Liver (tissue), 8 donors: ENCODE measurements at regions not wholly inside any gene's neighbourhood (a gene's known extent, or its start where the extent isn't known, plus 50 kb on each side); places are given as distances from the start of the nearest gene placed in this dataset.

ENCODE experiments used
- DNase-seq: peaks from one replicate; pipeline ENCODE4 v3.0.0-alpha.2; 2017; ENCODE audit warnings: low spot score
- H3K27ac ChIP-seq, 2 donors: one replicate each; pipeline ENCODE4 v1.7.0; 2013; ENCODE audit warnings: inconsistent platforms in 2 of 2, low read length in 2 of 2, control low read depth in 1 of 2, low read depth in 1 of 2, mild to moderate bottlenecking in 1 of 2
- H3K27me3 ChIP-seq, 4 donors: one replicate each; pipeline versions ENCODE4 v1.6.1 to v1.7.0; 2013; ENCODE audit warnings: low read length in 3 of 4, inconsistent platforms in 1 of 4, mild to moderate bottlenecking in 1 of 4, moderate library complexity in 1 of 4; ENCODE audit not compliant: control insufficient read depth in 4 of 4, insufficient read depth in 4 of 4
- H3K36me3 ChIP-seq, 4 donors: one replicate each; pipeline versions ENCODE4 v1.6.1 to v1.7.0; 2013; ENCODE audit warnings: low read length in 3 of 4, mild to moderate bottlenecking in 3 of 4, low read depth in 1 of 4, moderate library complexity in 1 of 4; ENCODE audit not compliant: control insufficient read depth in 4 of 4, insufficient read depth in 3 of 4
- H3K4me1 ChIP-seq, 4 donors: one replicate each; pipeline versions ENCODE4 v1.6.1 to v1.7.0; 2013; ENCODE audit warnings: low read length in 3 of 4, mild to moderate bottlenecking in 3 of 4, moderate library complexity in 1 of 4; ENCODE audit not compliant: control insufficient read depth in 4 of 4, insufficient read depth in 4 of 4
- H3K4me3 ChIP-seq, 3 donors: one replicate each; pipeline versions ENCODE4 v1.6.1 to v1.7.0; 2013; ENCODE audit warnings: low read length in 3 of 3, control low read depth in 1 of 3, low read depth in 1 of 3, mild to moderate bottlenecking in 1 of 3
- H3K9ac ChIP-seq, 2 donors: one replicate each; pipeline ENCODE4 v1.7.0; 2013; ENCODE audit warnings: low read length in 2 of 2, mild to moderate bottlenecking in 2 of 2, moderate library complexity in 2 of 2, control low read depth in 1 of 2, low read depth in 1 of 2
- H3K9me3 ChIP-seq, 4 donors: one replicate each; pipeline versions ENCODE4 v1.6.1 to v1.7.0; 2013; ENCODE audit warnings: low read length in 3 of 4; ENCODE audit not compliant: control insufficient read depth in 4 of 4
- ATF3 ChIP-seq: IDR thresholded peaks from 2 replicates; pipeline ENCODE4 v1.6.1; 2016; ENCODE audit warnings: antibody characterized with exemption
- CTCF ChIP-seq: fragments of 150-350 bp; IDR thresholded peaks from 2 replicates; pipeline ENCODE4 v1.5.1; 2017; ENCODE audit warnings: improper control_type of control experiment, low read depth, low read length; ENCODE audit not compliant: missing input control
- EGR1 ChIP-seq, 2 donors: IDR thresholded peaks; 2 replicates each; pipeline ENCODE4 v1.6.1; 2016 to 2018; ENCODE audit warnings: antibody characterized with exemption in 2 of 2, low read depth in 2 of 2
- FOXA1 ChIP-seq: IDR thresholded peaks from 2 replicates; pipeline ENCODE4 v1.6.1; 2016; ENCODE audit warnings: antibody characterized with exemption
- FOXA2 ChIP-seq: IDR thresholded peaks from 2 replicates; pipeline ENCODE4 v1.6.1; 2016; ENCODE audit warnings: antibody characterized with exemption
- GABPA ChIP-seq, 2 donors: IDR thresholded peaks in 1 of 2; conservative IDR thresholded peaks in 1 of 2; 2 replicates each; pipeline ENCODE4 v1.6.1; 2016; ENCODE audit warnings: antibody characterized with exemption in 2 of 2, mild to moderate bottlenecking in 1 of 2, moderate library complexity in 1 of 2
- HNF4A ChIP-seq, 2 donors: conservative IDR thresholded peaks; 2 replicates each; pipeline ENCODE4 v1.6.1; 2016; ENCODE audit warnings: antibody characterized with exemption in 2 of 2, mild to moderate bottlenecking in 2 of 2
- HNF4G ChIP-seq: IDR thresholded peaks from 2 replicates; pipeline ENCODE4 v1.6.1; 2016; ENCODE audit warnings: antibody characterized with exemption
- JUND ChIP-seq, 2 donors: IDR thresholded peaks; 2 replicates each; pipeline ENCODE4 v1.6.1; 2016; ENCODE audit warnings: antibody characterized with exemption in 2 of 2
- MAX ChIP-seq: IDR thresholded peaks from 2 replicates; pipeline ENCODE4 v1.6.1; 2016; ENCODE audit warnings: antibody characterized with exemption
- NR2F2 ChIP-seq: IDR thresholded peaks from 2 replicates; pipeline ENCODE4 v1.6.1; 2016; ENCODE audit warnings: antibody characterized with exemption
- RAD21 ChIP-seq, 2 donors: IDR thresholded peaks; 2 replicates each; pipeline ENCODE4 v1.6.1; 2016; ENCODE audit warnings: antibody characterized with exemption in 2 of 2, mild to moderate bottlenecking in 2 of 2
- RXRA ChIP-seq, 2 donors: IDR thresholded peaks; 2 replicates each; pipeline ENCODE4 v1.6.1; 2017 to 2018; ENCODE audit warnings: antibody characterized with exemption in 2 of 2, mild to moderate bottlenecking in 1 of 2
- SP1 ChIP-seq: IDR thresholded peaks from 2 replicates; pipeline ENCODE4 v1.6.1; 2018; ENCODE audit warnings: antibody characterized with exemption, mild to moderate bottlenecking
- TAF1 ChIP-seq: conservative IDR thresholded peaks from 2 replicates; pipeline ENCODE4 v1.6.1; 2016; ENCODE audit warnings: antibody characterized with exemption, mild to moderate bottlenecking
- YY1 ChIP-seq: IDR thresholded peaks from 2 replicates; pipeline ENCODE4 v1.6.1; 2016; ENCODE audit warnings: antibody characterized with exemption, mild to moderate bottlenecking
- ZBTB33 ChIP-seq: IDR thresholded peaks from 2 replicates; pipeline ENCODE4 v1.6.1; 2016; ENCODE audit warnings: antibody characterized with exemption
- WGBS: extraction: QIAGEN DNeasy Blood & Tissue Kit; methylation state at CpG from one replicate; pipeline ENCODE4 v1.1.7; 2013; 5-methylcytosine and 5-hydroxymethylcytosine counted together
- TF ChIP-seq, protein P1 (sequence below): IDR thresholded peaks from 2 replicates; pipeline ENCODE4 v1.6.1; 2016; ENCODE audit warnings: antibody characterized with exemption, mild to moderate bottlenecking
- donor health status: healthy.
- donor health status: healthy.
- donor health status: healthy.
- donor health status: healthy.
- donor health status: healthy.

DNA sequence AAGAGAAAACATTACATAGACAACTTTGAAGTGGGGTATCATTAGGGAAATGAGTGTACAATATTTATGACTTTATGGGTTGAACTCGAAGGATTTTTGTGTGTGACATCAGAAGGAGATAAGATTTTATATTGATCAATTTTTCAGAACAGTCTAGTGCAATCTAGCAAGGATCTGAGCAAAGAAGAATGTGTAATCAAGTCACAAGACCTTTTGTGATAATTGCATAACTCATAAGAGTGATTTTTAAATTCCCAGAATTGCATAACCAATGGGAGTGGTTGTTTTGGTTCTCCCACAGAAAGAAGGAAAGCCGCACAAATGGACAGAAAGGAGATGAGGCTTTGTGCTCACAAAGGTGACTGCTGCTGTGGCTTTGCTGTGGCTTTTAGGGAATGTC is 441.8 kb upstream of the FLRT2 start:
- TF ChIP-seq, protein P1, sequence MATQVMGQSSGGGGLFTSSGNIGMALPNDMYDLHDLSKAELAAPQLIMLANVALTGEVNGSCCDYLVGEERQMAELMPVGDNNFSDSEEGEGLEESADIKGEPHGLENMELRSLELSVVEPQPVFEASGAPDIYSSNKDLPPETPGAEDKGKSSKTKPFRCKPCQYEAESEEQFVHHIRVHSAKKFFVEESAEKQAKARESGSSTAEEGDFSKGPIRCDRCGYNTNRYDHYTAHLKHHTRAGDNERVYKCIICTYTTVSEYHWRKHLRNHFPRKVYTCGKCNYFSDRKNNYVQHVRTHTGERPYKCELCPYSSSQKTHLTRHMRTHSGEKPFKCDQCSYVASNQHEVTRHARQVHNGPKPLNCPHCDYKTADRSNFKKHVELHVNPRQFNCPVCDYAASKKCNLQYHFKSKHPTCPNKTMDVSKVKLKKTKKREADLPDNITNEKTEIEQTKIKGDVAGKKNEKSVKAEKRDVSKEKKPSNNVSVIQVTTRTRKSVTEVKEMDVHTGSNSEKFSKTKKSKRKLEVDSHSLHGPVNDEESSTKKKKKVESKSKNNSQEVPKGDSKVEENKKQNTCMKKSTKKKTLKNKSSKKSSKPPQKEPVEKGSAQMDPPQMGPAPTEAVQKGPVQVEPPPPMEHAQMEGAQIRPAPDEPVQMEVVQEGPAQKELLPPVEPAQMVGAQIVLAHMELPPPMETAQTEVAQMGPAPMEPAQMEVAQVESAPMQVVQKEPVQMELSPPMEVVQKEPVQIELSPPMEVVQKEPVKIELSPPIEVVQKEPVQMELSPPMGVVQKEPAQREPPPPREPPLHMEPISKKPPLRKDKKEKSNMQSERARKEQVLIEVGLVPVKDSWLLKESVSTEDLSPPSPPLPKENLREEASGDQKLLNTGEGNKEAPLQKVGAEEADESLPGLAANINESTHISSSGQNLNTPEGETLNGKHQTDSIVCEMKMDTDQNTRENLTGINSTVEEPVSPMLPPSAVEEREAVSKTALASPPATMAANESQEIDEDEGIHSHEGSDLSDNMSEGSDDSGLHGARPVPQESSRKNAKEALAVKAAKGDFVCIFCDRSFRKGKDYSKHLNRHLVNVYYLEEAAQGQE: no peak
- TF ChIP-seq MAX (no peak), NR2F2 (no peak), RXRA (IDR thresholded peaks at IDR 0.05) (no peak), YY1 (no peak), ATF3 (no peak), RAD21 (IDR thresholded peaks at IDR 0.05) (no peak), GABPA (IDR thresholded peaks at IDR 0.05 in 1 of 2, conservative IDR thresholded peaks at IDR 0.05 in 1 of 2) (no peak), HNF4A (conservative IDR thresholded peaks at IDR 0.05) (no peak), CTCF (no peak), HNF4G (no peak), FOXA2 (no peak), FOXA1 (no peak), SP1 (no peak), JUND (IDR thresholded peaks at IDR 0.05) (no peak), TAF1 (no peak), EGR1 (IDR thresholded peaks at IDR 0.05; ENCODE audit: low read depth in 2 of 2) (no peak), ZBTB33 (no peak)
- Histone ChIP-seq H3K27me3 (no peaks in the 10 kb centered on the region), H3K27ac (no peak overlapping the region), H3K9ac (no peak overlapping the region), H3K4me1 (no peaks in the 10 kb centered on the region), H3K36me3 (no peaks in the 10 kb centered on the region), H3K4me3 (no peak overlapping the region), H3K9me3 (no peaks in the 10 kb centered on the region)
- DNase-seq: no peak
- 78% methylated on average over 2 of the region's 2 CpGs for WGBS

DNA sequence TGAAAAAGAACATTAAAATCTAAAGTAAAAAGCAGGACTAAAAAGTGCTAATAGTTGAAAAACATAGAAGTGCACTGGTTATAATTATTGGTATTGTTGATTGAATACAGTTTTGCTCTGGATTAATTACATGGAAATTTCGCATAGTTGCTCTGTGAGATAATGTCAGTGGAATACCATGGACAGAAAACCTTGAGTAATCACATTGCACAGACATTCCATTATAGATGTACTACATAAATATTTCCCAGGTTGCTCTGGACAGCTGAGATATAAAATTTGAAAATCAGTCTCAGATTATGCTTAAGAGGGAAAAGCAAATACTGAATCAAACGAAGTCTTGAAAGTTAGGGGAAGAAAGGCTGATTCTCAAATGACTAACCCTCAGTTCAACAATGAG is 439.3 kb upstream of the FLRT2 start:
- DNase-seq: no peak
- 68% methylated on average over 2 of the region's 2 CpGs for WGBS
- Histone ChIP-seq H3K27ac (no peak overlapping the region), H3K27me3 (no peaks in the 10 kb centered on the region), H3K9ac (no peak overlapping the region), H3K4me1 (no peaks in the 10 kb centered on the region), H3K36me3 (no peaks in the 10 kb centered on the region), H3K9me3 (no peaks in the 10 kb centered on the region), H3K4me3 (no peak overlapping the region)
- TF ChIP-seq ZBTB33 (no peak), SP1 (no peak), CTCF (no peak)
- TF ChIP-seq, protein P1: no peak
